Kidney epithelial cell (primary cell): ENCODE measurements at regions not wholly inside any gene's neighbourhood (a gene's known extent, or its start where the extent isn't known, plus 50 kb on each side); places are given as distances from the start of the nearest gene placed in this dataset.

Experiments
- DNase-seq: peaks from one replicate; pipeline ENCODE4 v3.0.0-alpha.2; 2010; ENCODE audit warnings: low read depth
- H3K27me3 ChIP-seq: 2 replicates; pipeline ENCODE4 v1.6.0; 2011; ENCODE audit warnings: low read length; ENCODE audit not compliant: control insufficient read depth, insufficient read depth
- H3K36me3 ChIP-seq: 2 replicates; pipeline ENCODE4 v1.5.1; 2011; ENCODE audit warnings: low read length; ENCODE audit not compliant: control insufficient read depth, insufficient read depth
- H3K4me3 ChIP-seq: 2 replicates; pipeline ENCODE4 v1.5.1; 2011; ENCODE audit warnings: low read depth, mild to moderate bottlenecking, control low read depth, low read length
- CTCF ChIP-seq: IDR thresholded peaks from 2 replicates; pipeline ENCODE4 v1.5.1; 2011; ENCODE audit warnings: mild to moderate bottlenecking, moderate library complexity, low read length, control low read depth, inconsistent platforms; ENCODE audit not compliant: insufficient read depth, poor library complexity, severe bottlenecking

GRCh38 chr13:106987427-106987785 lies 419.5 kb upstream of the ARGLU1 start:
- DNase-seq, result no peak
- H3K36me3 ChIP-seq, result no peaks in the 10 kb centered on the region
- H3K4me3 ChIP-seq, result no peak overlapping the region
- no peak for TF ChIP-seq CTCF
- no peaks in the 10 kb centered on the region for H3K27me3 ChIP-seq

- Histone ChIP-seq H3K36me3 (no peaks in the 10 kb centered on the region), H3K4me3 (no peak overlapping the region), H3K27me3 (no peaks in the 10 kb centered on the region)
- no peak for TF ChIP-seq CTCF
- no peak for DNase-seq
These were observed 418.9 kb upstream of the ARGLU1 start for GRCh38 chr13:106986687-106987426.

GRCh38 chr13:106986033-106986484 lies 418.1 kb upstream of the ARGLU1 start:
- no peak for TF ChIP-seq CTCF
- DNase-seq, result no peak
- Histone ChIP-seq H3K36me3 (no peaks in the 10 kb centered on the region), H3K4me3 (no peak overlapping the region), H3K27me3 (no peaks in the 10 kb centered on the region)

GRCh38 chr13:106985481-106985880 lies 417.5 kb upstream of the ARGLU1 start:
- H3K27me3 ChIP-seq, result no peaks in the 10 kb centered on the region
- DNase-seq, result no peak
- no peak for TF ChIP-seq CTCF
- no peak overlapping the region for H3K4me3 ChIP-seq
- no peaks in the 10 kb centered on the region for H3K36me3 ChIP-seq

GRCh38 chr13:106981051-106981450 lies 413.1 kb upstream of the ARGLU1 start:
- Histone ChIP-seq H3K27me3 (no peaks in the 10 kb centered on the region), H3K36me3 (no peaks in the 10 kb centered on the region), H3K4me3 (no peak overlapping the region)
- no peak for DNase-seq
- TF ChIP-seq CTCF, result no peak

GRCh38 chr13:106967391-106967790 lies 399.5 kb upstream of the ARGLU1 start:
- no peaks in the 10 kb centered on the region for H3K27me3 ChIP-seq
- H3K36me3 ChIP-seq, result no peaks in the 10 kb centered on the region
- no peak for TF ChIP-seq CTCF
- no peak for DNase-seq
- H3K4me3 ChIP-seq, result no peak overlapping the region
